Osteoblast (primary cell): ENCODE measurements at regions not wholly inside any gene's neighbourhood (a gene's known extent, or its start where the extent isn't known, plus 50 kb on each side); places are given as distances from the start of the nearest gene placed in this dataset.

Experiments used
- DNase-seq: peaks from one replicate; pipeline ENCODE4 v3.0.0; 2011; ENCODE audit warnings: low spot score, mixed read lengths; ENCODE audit not compliant: insufficient read length; ENCODE audit errors: missing footprints
- H2AFZ ChIP-seq: 2 replicates; pipeline ENCODE4 v1.6.0; 2011; ENCODE audit warnings: mild to moderate bottlenecking, low read length
- H3K27ac ChIP-seq: 2 replicates; pipeline ENCODE4 v1.5.1; 2011; ENCODE audit warnings: mild to moderate bottlenecking, low read depth, low read length, moderate library complexity
- H3K27me3 ChIP-seq: 2 replicates; pipeline ENCODE4 v1.6.0; 2012; ENCODE audit warnings: mild to moderate bottlenecking, control low read depth, inconsistent platforms, low read length, moderate library complexity; ENCODE audit not compliant: insufficient read depth
- H3K36me3 ChIP-seq: 2 replicates; pipeline ENCODE4 v1.5.1; 2011; ENCODE audit warnings: mild to moderate bottlenecking, low read length, control low read depth, moderate library complexity; ENCODE audit not compliant: insufficient read depth
- H3K4me1 ChIP-seq: 2 replicates; pipeline ENCODE4 v1.5.1; 2011; ENCODE audit warnings: mild to moderate bottlenecking, low read length, control low read depth, moderate library complexity; ENCODE audit not compliant: insufficient read depth
- H3K4me2 ChIP-seq: 2 replicates; pipeline ENCODE4 v1.6.0; 2011; ENCODE audit warnings: mild to moderate bottlenecking, low read length; ENCODE audit not compliant: insufficient read depth
- H3K4me3 ChIP-seq: fragments of 200-600 bp; sonication (generic); 3 replicates; pipeline ENCODE4 v1.5.1; 2012; ENCODE audit warnings: mild to moderate bottlenecking, low read length, inconsistent platforms; ENCODE audit not compliant: insufficient read depth
- H3K79me2 ChIP-seq: 2 replicates; pipeline ENCODE4 v1.6.0; 2012; ENCODE audit warnings: mild to moderate bottlenecking, low read length, control low read depth, inconsistent platforms; ENCODE audit not compliant: insufficient read depth
- H3K9me3 ChIP-seq: 2 replicates; pipeline ENCODE4 v1.5.1; 2011; ENCODE audit warnings: low read depth, low read length, control low read depth
- H4K20me1 ChIP-seq: 2 replicates; pipeline ENCODE4 v1.6.0; 2012; ENCODE audit warnings: mild to moderate bottlenecking, low read length, control low read depth; ENCODE audit not compliant: insufficient read depth
- CTCF ChIP-seq: IDR thresholded peaks from 2 replicates; pipeline ENCODE4 v1.5.1; 2011; ENCODE audit warnings: mild to moderate bottlenecking, low read depth, low read length, moderate library complexity; ENCODE audit errors: extremely low read depth

GRCh38 chr4:153040677-153041076 is 104.6 kb downstream of the FHDC1 start:
- peaks cover 7% of the 10 kb centered on the region for H3K4me1 ChIP-seq
- no peak for TF ChIP-seq CTCF
- no peaks in the 10 kb centered on the region for H4K20me1 ChIP-seq
- DNase-seq = no peak
- no peak overlapping the region for H3K4me2 ChIP-seq
- no peak overlapping the region for H2AFZ ChIP-seq
- H3K36me3 ChIP-seq = no peaks in the 10 kb centered on the region
- H3K27me3 ChIP-seq = no peaks in the 10 kb centered on the region
- H3K27ac ChIP-seq = no peak overlapping the region
- H3K9me3 ChIP-seq = no peaks in the 10 kb centered on the region
- H3K4me3 ChIP-seq = no peak overlapping the region
- no peaks in the 10 kb centered on the region for H3K79me2 ChIP-seq

GRCh38 chr4:153044036-153044435 is 107.9 kb downstream of the FHDC1 start:
- Histone ChIP-seq H3K9me3 (no peaks in the 10 kb centered on the region), H2AFZ (no peak overlapping the region), H4K20me1 (no peaks in the 10 kb centered on the region), H3K36me3 (no peaks in the 10 kb centered on the region), H3K27ac (no peak overlapping the region), H3K79me2 (no peaks in the 10 kb centered on the region), H3K4me3 (no peak overlapping the region), H3K4me1 (no peaks in the 10 kb centered on the region), H3K27me3 (no peaks in the 10 kb centered on the region), H3K4me2 (no peak overlapping the region)
- TF ChIP-seq CTCF = no peak
- no peak for DNase-seq

- DNase-seq = no peak
- H3K79me2 ChIP-seq = no peaks in the 10 kb centered on the region
- H3K27me3 ChIP-seq = no peaks in the 10 kb centered on the region
- H3K27ac ChIP-seq = no peak overlapping the region
- H2AFZ ChIP-seq = no peak overlapping the region
- H3K4me1 ChIP-seq = no peaks in the 10 kb centered on the region
- H3K4me2 ChIP-seq = no peak overlapping the region
- no peak overlapping the region for H3K4me3 ChIP-seq
- no peaks in the 10 kb centered on the region for H3K9me3 ChIP-seq
- TF ChIP-seq CTCF = no peak
- no peaks in the 10 kb centered on the region for H4K20me1 ChIP-seq
- no peaks in the 10 kb centered on the region for H3K36me3 ChIP-seq
Observed at GRCh38 chr4:153045111-153045982, 109.2 kb downstream of the FHDC1 start.

- no peak for TF ChIP-seq CTCF
- no peaks in the 10 kb centered on the region for H3K36me3 ChIP-seq
- peaks cover 5% of the 10 kb centered on the region for H3K27me3 ChIP-seq
- no peak overlapping the region for H3K4me3 ChIP-seq
- H2AFZ ChIP-seq = no peak overlapping the region
- H3K4me1 ChIP-seq = no peaks in the 10 kb centered on the region
- no peak for DNase-seq
- no peaks in the 10 kb centered on the region for H3K9me3 ChIP-seq
- no peak overlapping the region for H3K4me2 ChIP-seq
- H3K79me2 ChIP-seq = no peaks in the 10 kb centered on the region
- no peak overlapping the region for H3K27ac ChIP-seq
- H4K20me1 ChIP-seq = no peaks in the 10 kb centered on the region
Observed at GRCh38 chr4:153058671-153059060, 122.5 kb downstream of the FHDC1 start.
